Neural cell (in vitro differentiated cells): ENCODE measurements at regions not wholly inside any gene's neighbourhood (a gene's known extent, or its start where the extent isn't known, plus 50 kb on each side); places are given as distances from the start of the nearest gene placed in this dataset.

ENCODE experiments used
- H2AFZ ChIP-seq: fragments of 200-600, 300-800 bp; sonication (generic), shearing (Covaris generic); 2 replicates; pipeline ENCODE4 v1.6.0; 2014; ENCODE audit warnings: low read depth, mild to moderate bottlenecking, antibody characterized with exemption, low read length, moderate library complexity
- H3F3A ChIP-seq: fragments of 200-600 bp; shearing (Covaris generic); 2 replicates; pipeline ENCODE4 v1.6.1; 2016; ENCODE audit warnings: mild to moderate bottlenecking, moderate library complexity, mixed read lengths, antibody characterized with exemption, low read length; ENCODE audit not compliant: insufficient read depth, poor library complexity, severe bottlenecking
- H3K27ac ChIP-seq: fragments of 200-600, 300-800 bp; sonication (generic), shearing (Covaris generic); 2 replicates; pipeline ENCODE4 v1.5.1; 2014; ENCODE audit warnings: mild to moderate bottlenecking, low read length, moderate library complexity
- H3K27me3 ChIP-seq: fragments of 300-800, 200-600 bp; sonication (generic), shearing (Covaris generic); 2 replicates; pipeline ENCODE4 v1.6.0; 2014; ENCODE audit warnings: mild to moderate bottlenecking, low read depth, low read length, moderate library complexity; ENCODE audit not compliant: insufficient read depth
- H3K36me3 ChIP-seq: fragments of 300-800, 200-600 bp; sonication (generic), shearing (Covaris generic); 2 replicates; pipeline ENCODE4 v1.5.1; 2014; ENCODE audit warnings: mild to moderate bottlenecking, antibody characterized with exemption, low read length, moderate library complexity; ENCODE audit not compliant: insufficient read depth
- H3K4me2 ChIP-seq: fragments of 300-800, 200-600 bp; sonication (generic), shearing (Covaris generic); 2 replicates; pipeline ENCODE4 v1.6.0; 2014; ENCODE audit warnings: mild to moderate bottlenecking, low read length
- H3K4me3 ChIP-seq: fragments of 300-800, 200-600 bp; sonication (generic), shearing (Covaris generic); 2 replicates; pipeline ENCODE4 v1.5.1; 2014; ENCODE audit warnings: mild to moderate bottlenecking, low read length, moderate library complexity
- H3K79me2 ChIP-seq: fragments of 200-600 bp; shearing (Covaris generic); replicated peaks from 2 replicates; pipeline ENCODE4 v1.6.0; 2014; ENCODE audit warnings: mild to moderate bottlenecking, low read length, moderate library complexity; ENCODE audit not compliant: insufficient read depth
- H3K9ac ChIP-seq: fragments of 300-800, 200-600 bp; sonication (generic), shearing (Covaris generic); 2 replicates; pipeline ENCODE4 v1.6.1; 2016; ENCODE audit warnings: mild to moderate bottlenecking, low read length, mixed read lengths
- H3K9me2 ChIP-seq: fragments of 200-600 bp; shearing (Covaris generic); 2 replicates; pipeline ENCODE4 v1.6.1; 2016; ENCODE audit warnings: mild to moderate bottlenecking, low read length, mixed read lengths; ENCODE audit not compliant: insufficient read depth
- H3K9me3 ChIP-seq: fragments of 200-600, 300-800 bp; sonication (generic), shearing (Covaris generic); 2 replicates; pipeline ENCODE4 v1.6.1; 2016; ENCODE audit warnings: mild to moderate bottlenecking, mixed run types, low read length, moderate library complexity, mixed read lengths
- H4K20me1 ChIP-seq: fragments of 200-600 bp; shearing (Covaris generic); 2 replicates; pipeline ENCODE4 v1.6.1; 2016; ENCODE audit warnings: mild to moderate bottlenecking, mixed run types; ENCODE audit not compliant: insufficient read depth
- EP300 ChIP-seq: fragments of 450-650 bp; conservative IDR thresholded peaks from 2 replicates; pipeline ENCODE4 v1.6.1; 2014; ENCODE audit warnings: antibody characterized with exemption, mild to moderate bottlenecking, moderate library complexity; ENCODE audit not compliant: poor library complexity, severe bottlenecking
- EZH2 ChIP-seq: fragments of 200-600, 300-800 bp; shearing (Covaris generic), sonication (generic); IDR thresholded peaks from 2 replicates; pipeline ENCODE4 v1.6.1; 2014; ENCODE audit warnings: antibody characterized with exemption, low read length, borderline replicate concordance, mild to moderate bottlenecking; ENCODE audit not compliant: insufficient read depth, poor library complexity, severe bottlenecking
- MXI1 ChIP-seq: fragments of 450-650 bp; conservative IDR thresholded peaks from 2 replicates; pipeline ENCODE4 v1.6.1; 2014; ENCODE audit warnings: antibody characterized with exemption, mild to moderate bottlenecking; ENCODE audit not compliant: poor library complexity, severe bottlenecking
- POLR2AphosphoS5 ChIP-seq: IDR thresholded peaks from 2 replicates; pipeline ENCODE4 v1.6.1; 2012
- RAD21 ChIP-seq: fragments of 450-650 bp; conservative IDR thresholded peaks from 2 replicates; pipeline ENCODE4 v1.6.1; 2014; ENCODE audit warnings: antibody characterized with exemption, mild to moderate bottlenecking, moderate library complexity
- SMC3 ChIP-seq: fragments of 450-650 bp; conservative IDR thresholded peaks from 2 replicates; pipeline ENCODE4 v1.6.1; 2014; ENCODE audit warnings: antibody characterized with exemption, mild to moderate bottlenecking, moderate library complexity; ENCODE audit not compliant: poor library complexity
- TAF1 ChIP-seq: IDR thresholded peaks from 2 replicates; pipeline ENCODE4 v1.6.1; 2012; ENCODE audit warnings: low read depth
- TF ChIP-seq, protein P1 (sequence below): IDR thresholded peaks from 2 replicates; pipeline ENCODE4 v1.6.1; 2012; ENCODE audit warnings: borderline replicate concordance
- TF ChIP-seq, protein P2 (sequence below): fragments of 450-650 bp; IDR thresholded peaks from 2 replicates; pipeline ENCODE4 v1.5.1; 2014; ENCODE audit warnings: antibody characterized with exemption, mild to moderate bottlenecking, moderate library complexity; ENCODE audit not compliant: poor library complexity, severe bottlenecking

DNA sequence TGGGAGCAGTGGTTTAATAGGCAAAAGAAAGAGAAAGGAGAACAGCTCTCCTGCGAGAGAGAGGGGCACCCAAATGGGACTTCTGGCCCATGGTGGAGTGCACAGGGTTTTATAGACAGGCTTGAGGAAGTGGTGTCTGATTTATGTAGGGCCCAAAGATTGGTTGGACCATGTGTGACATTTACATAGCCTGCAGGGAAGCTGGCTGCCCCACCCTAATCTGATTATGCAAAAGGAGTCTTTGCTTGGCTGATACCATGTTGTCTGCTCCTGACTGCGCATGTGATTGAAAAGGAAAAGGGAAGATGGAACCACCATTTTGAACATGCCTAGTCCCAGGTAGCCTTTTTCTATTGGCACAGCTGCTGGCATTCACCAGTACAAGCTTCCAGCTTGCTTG, 100.0 kb upstream of the DIPK2B start:
- TF ChIP-seq, protein P1, sequence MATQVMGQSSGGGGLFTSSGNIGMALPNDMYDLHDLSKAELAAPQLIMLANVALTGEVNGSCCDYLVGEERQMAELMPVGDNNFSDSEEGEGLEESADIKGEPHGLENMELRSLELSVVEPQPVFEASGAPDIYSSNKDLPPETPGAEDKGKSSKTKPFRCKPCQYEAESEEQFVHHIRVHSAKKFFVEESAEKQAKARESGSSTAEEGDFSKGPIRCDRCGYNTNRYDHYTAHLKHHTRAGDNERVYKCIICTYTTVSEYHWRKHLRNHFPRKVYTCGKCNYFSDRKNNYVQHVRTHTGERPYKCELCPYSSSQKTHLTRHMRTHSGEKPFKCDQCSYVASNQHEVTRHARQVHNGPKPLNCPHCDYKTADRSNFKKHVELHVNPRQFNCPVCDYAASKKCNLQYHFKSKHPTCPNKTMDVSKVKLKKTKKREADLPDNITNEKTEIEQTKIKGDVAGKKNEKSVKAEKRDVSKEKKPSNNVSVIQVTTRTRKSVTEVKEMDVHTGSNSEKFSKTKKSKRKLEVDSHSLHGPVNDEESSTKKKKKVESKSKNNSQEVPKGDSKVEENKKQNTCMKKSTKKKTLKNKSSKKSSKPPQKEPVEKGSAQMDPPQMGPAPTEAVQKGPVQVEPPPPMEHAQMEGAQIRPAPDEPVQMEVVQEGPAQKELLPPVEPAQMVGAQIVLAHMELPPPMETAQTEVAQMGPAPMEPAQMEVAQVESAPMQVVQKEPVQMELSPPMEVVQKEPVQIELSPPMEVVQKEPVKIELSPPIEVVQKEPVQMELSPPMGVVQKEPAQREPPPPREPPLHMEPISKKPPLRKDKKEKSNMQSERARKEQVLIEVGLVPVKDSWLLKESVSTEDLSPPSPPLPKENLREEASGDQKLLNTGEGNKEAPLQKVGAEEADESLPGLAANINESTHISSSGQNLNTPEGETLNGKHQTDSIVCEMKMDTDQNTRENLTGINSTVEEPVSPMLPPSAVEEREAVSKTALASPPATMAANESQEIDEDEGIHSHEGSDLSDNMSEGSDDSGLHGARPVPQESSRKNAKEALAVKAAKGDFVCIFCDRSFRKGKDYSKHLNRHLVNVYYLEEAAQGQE: no peak
- no peak for TF ChIP-seq RAD21
- TF ChIP-seq TAF1: no peak
- TF ChIP-seq MXI1: no peak
- TF ChIP-seq, protein P2, sequence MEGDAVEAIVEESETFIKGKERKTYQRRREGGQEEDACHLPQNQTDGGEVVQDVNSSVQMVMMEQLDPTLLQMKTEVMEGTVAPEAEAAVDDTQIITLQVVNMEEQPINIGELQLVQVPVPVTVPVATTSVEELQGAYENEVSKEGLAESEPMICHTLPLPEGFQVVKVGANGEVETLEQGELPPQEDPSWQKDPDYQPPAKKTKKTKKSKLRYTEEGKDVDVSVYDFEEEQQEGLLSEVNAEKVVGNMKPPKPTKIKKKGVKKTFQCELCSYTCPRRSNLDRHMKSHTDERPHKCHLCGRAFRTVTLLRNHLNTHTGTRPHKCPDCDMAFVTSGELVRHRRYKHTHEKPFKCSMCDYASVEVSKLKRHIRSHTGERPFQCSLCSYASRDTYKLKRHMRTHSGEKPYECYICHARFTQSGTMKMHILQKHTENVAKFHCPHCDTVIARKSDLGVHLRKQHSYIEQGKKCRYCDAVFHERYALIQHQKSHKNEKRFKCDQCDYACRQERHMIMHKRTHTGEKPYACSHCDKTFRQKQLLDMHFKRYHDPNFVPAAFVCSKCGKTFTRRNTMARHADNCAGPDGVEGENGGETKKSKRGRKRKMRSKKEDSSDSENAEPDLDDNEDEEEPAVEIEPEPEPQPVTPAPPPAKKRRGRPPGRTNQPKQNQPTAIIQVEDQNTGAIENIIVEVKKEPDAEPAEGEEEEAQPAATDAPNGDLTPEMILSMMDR: no peak
- TF ChIP-seq SMC3: no peak
- TF ChIP-seq EZH2: no peak
- no peak for TF ChIP-seq POLR2AphosphoS5
- TF ChIP-seq EP300: no peak
- H3K27me3 ChIP-seq: no peaks in the 10 kb centered on the region
- no peak overlapping the region for H3K27ac ChIP-seq
- H3K9me2 ChIP-seq: no peaks in the 10 kb centered on the region
- no peak overlapping the region for H2AFZ ChIP-seq
- H4K20me1 ChIP-seq: no peaks in the 10 kb centered on the region
- no peak overlapping the region for H3K4me3 ChIP-seq
- no peak overlapping the region for H3K9ac ChIP-seq
- H3K36me3 ChIP-seq: no peaks in the 10 kb centered on the region
- H3K79me2 ChIP-seq: no peaks in the 10 kb centered on the region
- H3F3A ChIP-seq: no peaks in the 10 kb centered on the region
- no peak overlapping the region for H3K4me2 ChIP-seq
- H3K9me3 ChIP-seq: no peaks in the 10 kb centered on the region

DNA sequence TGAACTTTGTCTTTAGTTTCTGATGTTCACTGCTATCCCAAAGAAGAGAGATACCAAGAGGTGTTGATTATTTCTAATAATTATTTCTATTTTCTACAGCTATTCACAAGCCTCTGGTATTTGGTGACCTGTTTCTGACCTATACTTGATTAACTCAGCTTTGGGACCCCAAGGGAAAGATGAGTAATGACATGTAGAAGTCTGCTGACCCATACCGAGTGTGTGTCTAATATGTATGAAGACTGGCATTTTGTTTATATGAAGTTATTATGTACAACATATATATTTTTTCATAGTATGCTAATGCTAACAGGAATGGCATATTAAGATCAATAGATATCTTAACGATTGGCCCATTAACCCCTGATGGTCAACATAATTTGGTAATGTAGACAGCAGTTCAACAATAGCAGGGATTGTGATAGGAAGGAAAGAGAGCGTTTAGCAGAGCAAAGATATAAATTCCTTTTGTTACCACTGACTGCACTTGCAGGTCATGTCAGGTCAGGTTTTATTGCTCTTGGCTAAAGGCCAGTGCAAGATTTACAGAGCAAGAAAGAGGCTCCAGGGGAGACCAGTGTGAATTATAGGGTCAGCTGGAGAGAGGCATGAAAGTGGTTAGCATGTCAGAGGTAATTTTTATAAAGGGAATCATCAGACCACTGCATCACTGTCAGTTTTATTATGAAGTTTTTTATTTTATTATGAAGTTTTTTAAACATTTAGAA, 94.7 kb upstream of the DIPK2B start:
- Histone ChIP-seq H3K4me2 (no peak overlapping the region), H3K36me3 (no peaks in the 10 kb centered on the region), H3K9me3 (no peaks in the 10 kb centered on the region), H3K79me2 (no peaks in the 10 kb centered on the region), H4K20me1 (no peaks in the 10 kb centered on the region), H3F3A (no peaks in the 10 kb centered on the region), H3K9me2 (no peaks in the 10 kb centered on the region), H2AFZ (no peak overlapping the region), H3K9ac (no peak overlapping the region), H3K27me3 (no peaks in the 10 kb centered on the region), H3K27ac (no peak overlapping the region), H3K4me3 (no peak overlapping the region)
- TF ChIP-seq POLR2AphosphoS5 (no peak), SMC3 (no peak), MXI1 (no peak), EZH2 (no peak), EP300 (no peak), TAF1 (no peak)
